GM12878 (cell line): ENCODE measurements at regions not wholly inside any gene's neighbourhood (a gene's known extent, or its start where the extent isn't known, plus 50 kb on each side); places are given as distances from the start of the nearest gene placed in this dataset.

ENCODE experiments used
- EP300 ChIP-seq, 2 experiments: fragments of 150-350 bp in 1 of 2; IDR thresholded peaks; 2 replicates each; pipeline ENCODE4 v1.6.1; 2011 to 2012; ENCODE audit warnings: low read depth in 2 of 2, low read length in 2 of 2, borderline replicate concordance in 1 of 2, improper control_type of control experiment in 1 of 2, inconsistent platforms in 1 of 2; ENCODE audit not compliant: control insufficient read depth in 1 of 2
- PBX3 ChIP-seq: IDR thresholded peaks from 2 replicates; pipeline ENCODE4 v1.6.1; 2011; ENCODE audit warnings: mild to moderate bottlenecking, low read depth, low read length, moderate library complexity; ENCODE audit not compliant: insufficient replicate concordance
- POLR2A ChIP-seq: IDR thresholded peaks from 2 replicates; pipeline ENCODE4 v1.6.1; 2011; ENCODE audit warnings: low read depth, mild to moderate bottlenecking, low read length
- TF ChIP-seq, protein P1 (sequence below), 3 experiments: IDR thresholded peaks in 2 of 3; conservative IDR thresholded peaks in 1 of 3; 2 replicates each; pipeline ENCODE4 v1.5.1; 2011; ENCODE audit warnings: low read depth in 3 of 3, low read length in 3 of 3, mild to moderate bottlenecking in 3 of 3, control low read depth in 2 of 3, moderate library complexity in 2 of 3, inconsistent platforms in 1 of 3, mixed read lengths in 1 of 3; ENCODE audit not compliant: control insufficient read depth in 2 of 3, insufficient read depth in 1 of 3; ENCODE audit errors: extremely low read depth in 1 of 3

DNA sequence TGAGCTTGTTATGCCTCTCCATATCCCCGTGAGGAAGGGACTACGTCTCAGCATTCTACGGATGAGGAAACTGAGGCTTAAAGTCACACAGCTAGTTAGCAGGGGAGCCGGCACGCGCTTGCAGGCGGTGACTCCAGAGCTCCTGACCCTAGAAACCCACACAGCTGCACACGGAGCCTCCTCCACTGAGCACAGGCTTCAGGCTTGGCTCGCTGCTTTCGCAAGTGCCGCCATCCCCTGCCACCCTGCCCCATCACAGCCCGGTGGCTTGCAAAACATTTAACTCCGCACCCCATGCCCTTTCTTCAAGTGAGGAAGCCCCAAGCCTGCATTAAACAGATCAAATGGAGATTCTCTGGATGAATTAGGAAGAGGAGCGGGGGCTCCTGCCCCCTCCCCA lies 138.3 kb downstream of the HSD17B3 start:
- no peak for TF ChIP-seq POLR2A
- no peak for TF ChIP-seq EP300 (IDR thresholded peaks at IDR 0.05; ENCODE audit: borderline replicate concordance in 1 of 2, control insufficient read depth in 1 of 2, low read depth in 2 of 2, low read length in 2 of 2)
- no peak for TF ChIP-seq PBX3
- TF ChIP-seq, protein P1, sequence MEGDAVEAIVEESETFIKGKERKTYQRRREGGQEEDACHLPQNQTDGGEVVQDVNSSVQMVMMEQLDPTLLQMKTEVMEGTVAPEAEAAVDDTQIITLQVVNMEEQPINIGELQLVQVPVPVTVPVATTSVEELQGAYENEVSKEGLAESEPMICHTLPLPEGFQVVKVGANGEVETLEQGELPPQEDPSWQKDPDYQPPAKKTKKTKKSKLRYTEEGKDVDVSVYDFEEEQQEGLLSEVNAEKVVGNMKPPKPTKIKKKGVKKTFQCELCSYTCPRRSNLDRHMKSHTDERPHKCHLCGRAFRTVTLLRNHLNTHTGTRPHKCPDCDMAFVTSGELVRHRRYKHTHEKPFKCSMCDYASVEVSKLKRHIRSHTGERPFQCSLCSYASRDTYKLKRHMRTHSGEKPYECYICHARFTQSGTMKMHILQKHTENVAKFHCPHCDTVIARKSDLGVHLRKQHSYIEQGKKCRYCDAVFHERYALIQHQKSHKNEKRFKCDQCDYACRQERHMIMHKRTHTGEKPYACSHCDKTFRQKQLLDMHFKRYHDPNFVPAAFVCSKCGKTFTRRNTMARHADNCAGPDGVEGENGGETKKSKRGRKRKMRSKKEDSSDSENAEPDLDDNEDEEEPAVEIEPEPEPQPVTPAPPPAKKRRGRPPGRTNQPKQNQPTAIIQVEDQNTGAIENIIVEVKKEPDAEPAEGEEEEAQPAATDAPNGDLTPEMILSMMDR (IDR thresholded peaks at IDR 0.05 in 2 of 3, conservative IDR thresholded peaks at IDR 0.05 in 1 of 3; ENCODE audit: control insufficient read depth in 2 of 3, extremely low read depth in 1 of 3, insufficient read depth in 1 of 3, low read depth in 3 of 3, low read length in 3 of 3), result no peak
